CD4-positive, alpha-beta memory T cell (primary cell): ENCODE measurements at regions not wholly inside any gene's neighbourhood (a gene's known extent, or its start where the extent isn't known, plus 50 kb on each side); places are given as distances from the start of the nearest gene placed in this dataset.

Source experiments
- CTCF ChIA-PET: fragments of 350-600 bp; sonication (Branson Sonifier 250); formaldehyde crosslinking; loops from one replicate; lab custom pipeline; 2021; ENCODE audit warnings: inconsistent platforms; ENCODE audit not compliant: partially characterized antibody; lab: Charles Lee
- POLR2A ChIA-PET: fragments of 350-600 bp; sonication (Branson Sonifier 250); formaldehyde crosslinking; loops from one replicate; lab custom pipeline; 2021; ENCODE audit not compliant: partially characterized antibody; lab: Charles Lee
- DNase-seq, 5 donors: peaks; one replicate each; pipeline versions ENCODE4 v3.0.0 to v3.0.0-alpha.2; 2020 to 2022; ENCODE audit warnings: mixed read lengths in 1 of 5
- H3K27ac ChIP-seq: one replicate; pipeline ENCODE4 v1.7.0; 2013; ENCODE audit warnings: low read depth, low read length
- H3K27me3 ChIP-seq: 2 replicates; pipeline ENCODE4 v1.7.0; 2013; ENCODE audit warnings: mild to moderate bottlenecking, low read length, moderate library complexity; ENCODE audit not compliant: insufficient read depth
- H3K36me3 ChIP-seq: 2 replicates; pipeline ENCODE4 v1.7.0; 2013; ENCODE audit warnings: mild to moderate bottlenecking, low read length, moderate library complexity; ENCODE audit not compliant: insufficient read depth
- H3K4me1 ChIP-seq: 2 replicates; pipeline ENCODE4 v1.7.0; 2013; ENCODE audit warnings: mild to moderate bottlenecking, low read length, moderate library complexity; ENCODE audit not compliant: insufficient read depth
- H3K4me3 ChIP-seq, 2 donors: one replicate each; pipeline ENCODE4 v1.7.0; 2013; ENCODE audit warnings: low read length in 2 of 2, mild to moderate bottlenecking in 1 of 2
- H3K9me3 ChIP-seq, 2 donors: one replicate each; pipeline ENCODE4 v1.7.0; 2013; ENCODE audit warnings: low read length in 2 of 2, control low read depth in 1 of 2; ENCODE audit not compliant: control insufficient read depth in 1 of 2
- H3K27ac Mint-ChIP-seq, 7 donors: one replicate each; pipeline ENCODE4 v1.8.0; 2020 to 2021; ENCODE audit warnings: mixed read lengths in 7 of 7, mild to moderate bottlenecking in 6 of 7, inconsistent platforms in 3 of 7, moderate library complexity in 3 of 7
- H3K27me3 Mint-ChIP-seq, 2 donors: one replicate each; pipeline ENCODE4 v1.8.0; 2020 to 2021; ENCODE audit warnings: mixed read lengths in 2 of 2
- H3K36me3 Mint-ChIP-seq, 2 donors: one replicate each; pipeline ENCODE4 v1.8.0; 2020 to 2021; ENCODE audit warnings: mixed read lengths in 2 of 2, inconsistent platforms in 1 of 2, mild to moderate bottlenecking in 1 of 2
- H3K4me1 Mint-ChIP-seq, 4 donors: one replicate each; pipeline ENCODE4 v1.8.0; 2020 to 2021; ENCODE audit warnings: mixed read lengths in 4 of 4, mild to moderate bottlenecking in 1 of 4
- H3K4me3 Mint-ChIP-seq, 8 donors: one replicate each; pipeline ENCODE4 v1.8.0; 2020 to 2021; ENCODE audit warnings: mixed read lengths in 8 of 8, mild to moderate bottlenecking in 7 of 8, moderate library complexity in 6 of 8, inconsistent platforms in 3 of 8
- H3K9me3 Mint-ChIP-seq, 8 donors: one replicate each; pipeline ENCODE4 v1.8.0; 2020 to 2021; ENCODE audit warnings: mixed read lengths in 8 of 8, mild to moderate bottlenecking in 5 of 8, inconsistent platforms in 3 of 8, moderate library complexity in 1 of 8
- intact Hi-C: fragments of 100-400 bp; cut with micrococcal nuclease; formaldehyde crosslinking; loops from one replicate; pipeline ENCODE4 v1.15.1; 2023

- H3K9me3 Mint-ChIP-seq, result peaks cover 0 to 13% (median 3%) of the 10 kb centered on the region in 8 donors
- ChIA-PET POLR2A (no interaction called here), CTCF (no interaction called here)
- peak overlapping the region in 7 of 8 donors; percentile 35 to 77 (median 57) for H3K4me3 Mint-ChIP-seq
- DNase-seq, result no peak
- H3K27ac ChIP-seq, result no peak overlapping the region
- H3K27me3 ChIP-seq, result no peaks in the 10 kb centered on the region
- no peaks in the 10 kb centered on the region for H3K9me3 ChIP-seq
- H3K36me3 Mint-ChIP-seq, result no peaks in the 10 kb centered on the region
- no peak overlapping the region for H3K27ac Mint-ChIP-seq
- intact Hi-C loops, result no loop called here
- peaks cover 1 to 29% (median 15%) of the 10 kb centered on the region in 4 donors for H3K4me1 Mint-ChIP-seq
- H3K27me3 Mint-ChIP-seq, result peaks cover 47 to 49% of the 10 kb centered on the region in 2 donors
- H3K4me1 ChIP-seq, result no peaks in the 10 kb centered on the region
- no peaks in the 10 kb centered on the region for H3K36me3 ChIP-seq
- no peak overlapping the region for H3K4me3 ChIP-seq
Observed at GRCh38 chr4:182143822-182144625, 99.2 kb upstream of the TENM3 start.

DNA sequence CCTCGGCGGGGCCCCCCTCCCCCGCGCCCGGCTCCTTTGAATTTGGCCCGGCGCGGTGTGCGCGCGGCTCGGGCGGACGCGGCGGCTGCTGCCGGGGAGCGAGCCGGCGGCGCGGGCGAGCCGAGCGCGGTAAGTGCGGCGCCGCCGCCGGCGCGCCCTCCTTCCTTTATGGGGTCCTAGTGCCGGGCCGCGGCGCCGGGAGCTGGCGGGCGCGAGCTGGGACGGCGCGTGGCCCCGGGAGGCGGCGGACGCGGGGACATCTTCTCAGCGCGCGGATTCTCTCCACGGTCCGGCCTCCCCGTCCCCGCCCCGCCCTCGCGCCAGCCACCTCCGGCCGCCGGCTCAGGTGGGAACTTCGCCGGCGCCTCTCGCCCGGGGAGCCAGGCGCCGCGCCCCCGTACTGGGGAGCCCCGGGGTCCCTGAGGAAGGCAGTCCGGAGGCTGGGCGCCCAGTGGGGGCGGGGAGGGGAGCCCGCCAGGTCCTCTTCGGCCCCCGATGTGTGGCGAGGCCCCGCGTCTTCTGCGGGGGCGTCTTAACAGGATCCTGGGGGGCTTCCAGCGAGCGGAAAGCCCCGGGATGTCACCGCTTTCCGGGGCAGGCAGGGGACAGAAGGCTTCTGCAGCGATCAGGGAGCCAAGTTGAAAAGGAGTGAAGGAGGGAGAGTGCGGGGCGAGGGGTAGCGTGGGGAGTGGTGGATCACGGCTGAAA lies 98.4 kb upstream of the TENM3 start:
- POLR2A ChIA-PET, result no interaction called here

GRCh38 chr4:182145334-182145905 lies 97.8 kb upstream of the TENM3 start:
- Histone ChIP-seq H3K9me3 (no peaks in the 10 kb centered on the region), H3K36me3 (no peaks in the 10 kb centered on the region), H3K27ac (no peak overlapping the region), H3K4me1 (no peaks in the 10 kb centered on the region), H3K27me3 (no peaks in the 10 kb centered on the region), H3K4me3 (no peak overlapping the region)
- peaks cover 0 to 28% (median 15%) of the 10 kb centered on the region in 4 donors for H3K4me1 Mint-ChIP-seq
- H3K27ac Mint-ChIP-seq, result no peak overlapping the region
- ChIA-PET POLR2A (no interaction called here), CTCF (no interaction called here)
- H3K9me3 Mint-ChIP-seq, result peaks cover 0 to 17% (median 3%) of the 10 kb centered on the region in 8 donors
- peak overlapping the region in 7 of 8 donors; percentile 57 to 74 (median 60) for H3K4me3 Mint-ChIP-seq
- H3K36me3 Mint-ChIP-seq, result no peaks in the 10 kb centered on the region
- intact Hi-C loops, result no loop called here
- no peak for DNase-seq
- H3K27me3 Mint-ChIP-seq, result peaks cover 42 to 45% of the 10 kb centered on the region in 2 donors

More for the DNA sequence above, 98.4 kb upstream of the TENM3 start:
- H3K4me1 ChIP-seq, result no peaks in the 10 kb centered on the region
- H3K36me3 Mint-ChIP-seq, result no peaks in the 10 kb centered on the region
- CTCF ChIA-PET, result no interaction called here
- H3K9me3 ChIP-seq, result no peaks in the 10 kb centered on the region
- peaks cover 0 to 13% (median 3%) of the 10 kb centered on the region in 8 donors for H3K9me3 Mint-ChIP-seq
- peaks cover 0 to 29% (median 15%) of the 10 kb centered on the region in 4 donors for H3K4me1 Mint-ChIP-seq
- intact Hi-C loops, result no loop called here
- H3K4me3 ChIP-seq, result no peak overlapping the region
- DNase-seq, result no peak
- H3K27ac Mint-ChIP-seq, result no peak overlapping the region
- peak overlapping the region in 7 of 8 donors; percentile 57 to 74 (median 60) for H3K4me3 Mint-ChIP-seq
- no peaks in the 10 kb centered on the region for H3K36me3 ChIP-seq
- no peak overlapping the region for H3K27ac ChIP-seq
- H3K27me3 ChIP-seq, result no peaks in the 10 kb centered on the region
- peaks cover 45% of the 10 kb centered on the region in 2 donors for H3K27me3 Mint-ChIP-seq

- peaks cover 0 to 22% (median 14%) of the 10 kb centered on the region in 4 donors for H3K4me1 Mint-ChIP-seq
- H3K4me3 Mint-ChIP-seq, result no peak overlapping the region
- H3K27me3 Mint-ChIP-seq, result peaks cover 27 to 34% of the 10 kb centered on the region in 2 donors
Observed at GRCh38 chr4:182147391-182147790, 95.8 kb upstream of the TENM3 start.

DNA sequence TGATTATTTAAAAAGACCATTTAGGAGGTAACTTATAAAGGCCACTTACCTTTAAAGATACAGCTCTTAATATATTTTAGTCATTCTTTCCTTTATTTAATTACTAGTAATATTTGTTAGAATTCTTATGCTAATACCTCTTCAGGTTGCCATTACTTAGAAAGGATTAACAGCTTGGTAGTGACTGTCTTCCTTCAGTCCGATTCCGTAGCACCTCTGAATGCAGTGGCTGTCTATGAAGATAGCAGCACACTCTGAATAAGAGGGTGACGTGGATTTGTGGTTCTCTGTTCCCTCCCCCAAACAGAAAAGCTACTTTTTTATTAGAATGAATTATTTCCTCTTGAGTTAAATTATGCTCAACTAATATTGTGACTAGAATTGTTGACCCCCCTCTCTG lies 92.6 kb upstream of the TENM3 start:
- Mint-ChIP-seq H3K4me1 (no peaks in the 10 kb centered on the region), H3K4me3 (no peak overlapping the region), H3K27ac (no peak overlapping the region), H3K27me3 (peaks cover 8 to 16% of the 10 kb centered on the region in 2 donors), H3K36me3 (no peaks in the 10 kb centered on the region), H3K9me3 (peaks cover 0 to 4% (median 0%) of the 10 kb centered on the region in 8 donors)
- Histone ChIP-seq H3K27ac (no peak overlapping the region), H3K4me1 (no peaks in the 10 kb centered on the region), H3K9me3 (no peaks in the 10 kb centered on the region), H3K36me3 (no peaks in the 10 kb centered on the region), H3K4me3 (no peak overlapping the region), H3K27me3 (no peaks in the 10 kb centered on the region)
- no peak for DNase-seq
- CTCF ChIA-PET, result no interaction called here
- intact Hi-C loops, result no loop called here
- POLR2A ChIA-PET, result no interaction called here

More at GRCh38 chr4:182147391-182147790, 95.8 kb upstream of the TENM3 start:
- H3K9me3 ChIP-seq, result no peaks in the 10 kb centered on the region
- Mint-ChIP-seq H3K9me3 (peaks cover 0 to 11% (median under 1%) of the 10 kb centered on the region in 8 donors), H3K36me3 (no peaks in the 10 kb centered on the region), H3K27ac (no peak overlapping the region)
- no peaks in the 10 kb centered on the region for H3K36me3 ChIP-seq
- DNase-seq, result no peak
- H3K27ac ChIP-seq, result no peak overlapping the region
- H3K27me3 ChIP-seq, result no peaks in the 10 kb centered on the region
- POLR2A ChIA-PET, result no interaction called here
- H3K4me3 ChIP-seq, result no peak overlapping the region
- no peaks in the 10 kb centered on the region for H3K4me1 ChIP-seq
- intact Hi-C loops, result no loop called here
- CTCF ChIA-PET, result no interaction called here

DNA sequence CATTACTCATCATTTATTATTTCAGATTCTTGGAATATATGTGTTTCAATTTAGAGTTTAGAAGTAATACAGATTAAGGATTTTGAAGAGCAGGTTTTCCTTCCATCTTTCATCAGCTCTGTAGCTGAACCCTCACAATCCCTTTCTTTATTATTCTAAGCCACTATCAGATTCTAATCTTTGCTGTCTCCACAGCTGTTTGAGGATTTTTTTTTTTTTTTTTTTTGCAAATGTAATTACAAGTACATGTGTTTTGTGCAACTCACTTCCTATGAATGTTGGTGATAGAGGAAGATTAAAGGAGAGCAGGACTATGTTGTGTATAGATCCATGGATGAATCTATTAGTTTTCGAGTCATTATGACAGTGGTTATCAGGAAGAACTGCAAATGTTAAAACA lies 87.4 kb upstream of the TENM3 start:
- intact Hi-C loops, result no loop called here
- Mint-ChIP-seq H3K36me3 (no peaks in the 10 kb centered on the region), H3K4me3 (no peak overlapping the region), H3K4me1 (no peaks in the 10 kb centered on the region), H3K27me3 (no peaks in the 10 kb centered on the region), H3K9me3 (peaks cover 0 to 4% (median 0%) of the 10 kb centered on the region in 8 donors), H3K27ac (no peak overlapping the region)
- H3K9me3 ChIP-seq, result no peaks in the 10 kb centered on the region
- no peaks in the 10 kb centered on the region for H3K27me3 ChIP-seq
- no peak overlapping the region for H3K4me3 ChIP-seq
- no peak for DNase-seq
- no peaks in the 10 kb centered on the region for H3K4me1 ChIP-seq
- no peaks in the 10 kb centered on the region for H3K36me3 ChIP-seq
- ChIA-PET POLR2A (no interaction called here), CTCF (no interaction called here)
- no peak overlapping the region for H3K27ac ChIP-seq

DNA sequence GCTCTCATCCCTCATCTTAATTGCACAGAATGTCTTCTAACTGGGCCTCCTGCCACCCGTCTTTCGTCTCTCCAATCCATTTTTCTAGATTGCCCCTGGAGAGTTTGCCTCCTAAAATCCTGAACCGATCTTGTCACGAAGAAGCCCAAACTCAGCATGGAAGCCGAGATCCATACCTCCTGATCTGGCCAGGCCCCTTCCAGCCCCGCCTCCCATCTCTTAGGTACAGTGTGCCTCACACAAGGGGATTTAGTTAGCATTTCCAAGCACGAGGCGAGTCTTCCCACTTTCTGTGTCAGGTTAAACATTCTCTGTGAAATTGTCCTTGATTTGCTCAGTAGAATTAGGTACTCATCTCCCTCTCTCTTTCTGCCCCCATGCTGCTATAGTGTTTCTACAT lies 80.0 kb upstream of the TENM3 start:
- Mint-ChIP-seq H3K4me3 (no peak overlapping the region), H3K9me3 (peaks cover 0 to 4% (median 3%) of the 10 kb centered on the region in 8 donors), H3K27ac (no peak overlapping the region), H3K36me3 (no peaks in the 10 kb centered on the region), H3K27me3 (no peaks in the 10 kb centered on the region), H3K4me1 (no peaks in the 10 kb centered on the region)
- Histone ChIP-seq H3K4me3 (no peak overlapping the region), H3K27me3 (no peaks in the 10 kb centered on the region), H3K9me3 (no peaks in the 10 kb centered on the region), H3K27ac (no peak overlapping the region), H3K36me3 (no peaks in the 10 kb centered on the region), H3K4me1 (no peaks in the 10 kb centered on the region)
- POLR2A ChIA-PET, result no interaction called here
- no peak for DNase-seq
- intact Hi-C loops, result no loop called here
- CTCF ChIA-PET, result no interaction called here
